ENCODE measurements at regions not wholly inside any gene's neighbourhood (a gene's known extent, or its start where the extent isn't known, plus 50 kb on each side); places are given as distances from the start of the nearest gene placed in this dataset.

GRCh38 chr15:25179673-25180511 lies 225.1 kb downstream of the SNRPN start:
- TF ChIP-seq CTCF (IDR thresholded peaks at IDR 0.05) (no peak), POLR2A (IDR thresholded peaks at IDR 0.05) (no peak)

Data from ovary (tissue), 3 donors.